ENCODE measurements at regions not wholly inside any gene's neighbourhood (a gene's known extent, or its start where the extent isn't known, plus 50 kb on each side); places are given as distances from the start of the nearest gene placed in this dataset.
A peak's percentile ranks its signal among the peaks of the same experiment; 100 is the strongest.
"Not testable (repeated sequence)": the region's sequence is repeated elsewhere in the genome, so short reads cannot be mapped to it uniquely, and the experiment has no call there.

- H3K79me2 ChIP-seq (ENCODE audit: insufficient read depth, low read length) = no peaks in the 10 kb centered on the region
- no peaks in the 10 kb centered on the region for H3F3A ChIP-seq (ENCODE audit: insufficient read depth, low read length)
- no peak overlapping the region for H3K4me3 ChIP-seq (ENCODE audit: low read depth, low read length, poor library complexity, severe bottlenecking)
- peaks cover 4% of the 10 kb centered on the region for H3K4me1 ChIP-seq (ENCODE audit: insufficient read depth, low read length, severe bottlenecking)
- TF ChIP-seq EZH2 (IDR thresholded peaks at IDR 0.05; ENCODE audit: borderline replicate concordance, low read length) (no peak), CTCF (IDR thresholded peaks at IDR 0.05; ENCODE audit: low read length) (no peak)
- peaks cover 2% of the 10 kb centered on the region; the same call in 1 of the 2 replicates for H3K27me3 ChIP-seq (ENCODE audit: insufficient read depth, low read length)
- H3K9ac ChIP-seq (ENCODE audit: low read length) = no peak overlapping the region
- no peaks in the 10 kb centered on the region for H3K36me3 ChIP-seq (ENCODE audit: insufficient read depth, low read length)
- no peaks in the 10 kb centered on the region for H4K20me1 ChIP-seq (ENCODE audit: insufficient read depth, low read length)
- no peaks in the 10 kb centered on the region for H3K9me3 ChIP-seq (ENCODE audit: low read length)
- H2AFZ ChIP-seq (ENCODE audit: low read length) = no peak overlapping the region
- no peak overlapping the region for H3K27ac ChIP-seq (ENCODE audit: low read depth, low read length, poor library complexity, severe bottlenecking)
- no peaks in the 10 kb centered on the region for H3K9me2 ChIP-seq (ENCODE audit: low read depth, low read length)
- no peak overlapping the region for H3K4me2 ChIP-seq (ENCODE audit: low read length)
These were observed 1384.8 kb downstream of the RPIA start for GRCh38 chr2:90076311-90076710.

GRCh38 chr2:90077948-90078347 lies 1386.5 kb downstream of the RPIA start:
- Histone ChIP-seq H4K20me1 (ENCODE audit: insufficient read depth, low read length) (no peaks in the 10 kb centered on the region), H3K4me2 (ENCODE audit: low read length) (peak overlapping the region; percentile 18; the same call in 1 of the 2 replicates), H3K4me3 (ENCODE audit: low read depth, low read length, poor library complexity, severe bottlenecking) (no peak overlapping the region)

GRCh38 chr2:90079374-90079773 lies 1387.9 kb downstream of the RPIA start:
- Histone ChIP-seq H2AFZ (ENCODE audit: low read length) (no peak overlapping the region), H3K27me3 (ENCODE audit: insufficient read depth, low read length) (peaks cover 3% of the 10 kb centered on the region; the same call in 1 of the 2 replicates), H3F3A (ENCODE audit: insufficient read depth, low read length) (no peaks in the 10 kb centered on the region), H3K9ac (ENCODE audit: low read length) (no peak overlapping the region), H3K4me2 (ENCODE audit: low read length) (no peak overlapping the region), H3K9me2 (ENCODE audit: low read depth, low read length) (no peaks in the 10 kb centered on the region), H3K4me3 (ENCODE audit: low read depth, low read length, poor library complexity, severe bottlenecking) (no peak overlapping the region), H3K9me3 (ENCODE audit: low read length) (no peaks in the 10 kb centered on the region), H3K4me1 (ENCODE audit: insufficient read depth, low read length, severe bottlenecking) (peaks cover 4% of the 10 kb centered on the region), H4K20me1 (ENCODE audit: insufficient read depth, low read length) (no peaks in the 10 kb centered on the region), H3K36me3 (ENCODE audit: insufficient read depth, low read length) (no peaks in the 10 kb centered on the region), H3K79me2 (ENCODE audit: insufficient read depth, low read length) (no peaks in the 10 kb centered on the region), H3K27ac (ENCODE audit: low read depth, low read length, poor library complexity, severe bottlenecking) (no peak overlapping the region)
- TF ChIP-seq EZH2 (IDR thresholded peaks at IDR 0.05; ENCODE audit: borderline replicate concordance, low read length) (no peak), CTCF (IDR thresholded peaks at IDR 0.05; ENCODE audit: low read length) (no peak)

More at GRCh38 chr2:90077948-90078347, 1386.5 kb downstream of the RPIA start:
- Histone ChIP-seq H2AFZ (ENCODE audit: low read length) (no peak overlapping the region), H3F3A (ENCODE audit: insufficient read depth, low read length) (no peaks in the 10 kb centered on the region), H3K9ac (ENCODE audit: low read length) (no peak overlapping the region), H3K79me2 (ENCODE audit: insufficient read depth, low read length) (no peaks in the 10 kb centered on the region), H3K9me3 (ENCODE audit: low read length) (no peaks in the 10 kb centered on the region), H3K36me3 (ENCODE audit: insufficient read depth, low read length) (no peaks in the 10 kb centered on the region), H3K4me1 (ENCODE audit: insufficient read depth, low read length, severe bottlenecking) (peaks cover 4% of the 10 kb centered on the region), H3K9me2 (ENCODE audit: low read depth, low read length) (no peaks in the 10 kb centered on the region), H3K27ac (ENCODE audit: low read depth, low read length, poor library complexity, severe bottlenecking) (no peak overlapping the region), H3K27me3 (ENCODE audit: insufficient read depth, low read length) (peaks cover 3% of the 10 kb centered on the region; the same call in 1 of the 2 replicates)
- TF ChIP-seq EZH2 (IDR thresholded peaks at IDR 0.05; ENCODE audit: borderline replicate concordance, low read length) (no peak), CTCF (IDR thresholded peaks at IDR 0.05; ENCODE audit: low read length) (no peak)

- not testable (repeated sequence) for H3K36me3 ChIP-seq (ENCODE audit: insufficient read depth, low read length); H3K27ac ChIP-seq (ENCODE audit: low read depth, low read length, poor library complexity, severe bottlenecking); H3K4me3 ChIP-seq (ENCODE audit: low read depth, low read length, poor library complexity, severe bottlenecking); H3K79me2 ChIP-seq (ENCODE audit: insufficient read depth, low read length); H4K20me1 ChIP-seq (ENCODE audit: insufficient read depth, low read length); H3K9me2 ChIP-seq (ENCODE audit: low read depth, low read length); H2AFZ ChIP-seq (ENCODE audit: low read length); H3F3A ChIP-seq (ENCODE audit: insufficient read depth, low read length); H3K9me3 ChIP-seq (ENCODE audit: low read length); H3K27me3 ChIP-seq (ENCODE audit: insufficient read depth, low read length); H3K4me2 ChIP-seq (ENCODE audit: low read length); H3K4me1 ChIP-seq (ENCODE audit: insufficient read depth, low read length, severe bottlenecking); H3K9ac ChIP-seq (ENCODE audit: low read length)
These were observed 1396.3 kb downstream of the RPIA start for GRCh38 chr2:90087792-90088191.

GRCh38 chr2:90093571-90094270 lies 1402.2 kb downstream of the RPIA start:
- H3K79me2 ChIP-seq (ENCODE audit: insufficient read depth, low read length); H3K4me3 ChIP-seq (ENCODE audit: low read depth, low read length, poor library complexity, severe bottlenecking); H2AFZ ChIP-seq (ENCODE audit: low read length); H3K9me2 ChIP-seq (ENCODE audit: low read depth, low read length); H3K36me3 ChIP-seq (ENCODE audit: insufficient read depth, low read length); H3K4me1 ChIP-seq (ENCODE audit: insufficient read depth, low read length, severe bottlenecking); H4K20me1 ChIP-seq (ENCODE audit: insufficient read depth, low read length); H3K9me3 ChIP-seq (ENCODE audit: low read length); H3K27ac ChIP-seq (ENCODE audit: low read depth, low read length, poor library complexity, severe bottlenecking); H3K4me2 ChIP-seq (ENCODE audit: low read length); H3F3A ChIP-seq (ENCODE audit: insufficient read depth, low read length); H3K9ac ChIP-seq (ENCODE audit: low read length); H3K27me3 ChIP-seq (ENCODE audit: insufficient read depth, low read length): not testable (repeated sequence)
